Mesenchymal stem cell (in vitro differentiated cells and primary cell): ENCODE measurements at regions not wholly inside any gene's neighbourhood (a gene's known extent, or its start where the extent isn't known, plus 50 kb on each side); places are given as distances from the start of the nearest gene placed in this dataset.

Experiments used
- DNase-seq: peaks from one replicate; pipeline ENCODE4 v3.0.0-alpha.2; 2013
- H2AFZ ChIP-seq: one replicate; pipeline ENCODE4 v1.6.1; 2013; ENCODE audit warnings: low read depth, mild to moderate bottlenecking, control low read depth, inconsistent platforms, low read length, moderate library complexity
- H2AK5ac ChIP-seq: 2 replicates; pipeline ENCODE4 v1.6.1; 2013; ENCODE audit warnings: low read length, moderate library complexity, mild to moderate bottlenecking, inconsistent platforms; ENCODE audit not compliant: severe bottlenecking
- H2BK120ac ChIP-seq: one replicate; pipeline ENCODE4 v1.6.1; 2013; ENCODE audit warnings: low read depth, mild to moderate bottlenecking, inconsistent platforms, low read length, moderate library complexity
- H2BK12ac ChIP-seq, 2 experiments: one replicate each; pipeline ENCODE4 v1.6.1; 2013; ENCODE audit warnings: inconsistent platforms in 2 of 2, low read length in 2 of 2, mild to moderate bottlenecking in 2 of 2, moderate library complexity in 2 of 2, control low read depth in 1 of 2
- H2BK15ac ChIP-seq: one replicate; pipeline ENCODE4 v1.6.1; 2013; ENCODE audit warnings: mild to moderate bottlenecking, low read depth, inconsistent platforms; ENCODE audit not compliant: poor library complexity, severe bottlenecking
- H2BK5ac ChIP-seq: 2 replicates; pipeline ENCODE4 v1.6.1; 2013; ENCODE audit warnings: low read depth, mild to moderate bottlenecking, low read length, control low read depth, inconsistent platforms; ENCODE audit not compliant: poor library complexity, severe bottlenecking
- H3K14ac ChIP-seq, 2 experiments: one replicate each; pipeline ENCODE4 v1.6.1; 2013; ENCODE audit warnings: inconsistent platforms in 2 of 2, low read length in 2 of 2, control low read depth in 1 of 2, mild to moderate bottlenecking in 1 of 2, moderate library complexity in 1 of 2
- H3K18ac ChIP-seq, 2 experiments: one replicate each; pipeline ENCODE4 v1.6.1; 2013; ENCODE audit warnings: inconsistent platforms in 2 of 2, low read length in 2 of 2, control low read depth in 1 of 2, low read depth in 1 of 2, mild to moderate bottlenecking in 1 of 2
- H3K23ac ChIP-seq, 2 experiments: one replicate each; pipeline ENCODE4 v1.6.1; 2013; ENCODE audit warnings: inconsistent platforms in 2 of 2, low read length in 2 of 2, mild to moderate bottlenecking in 2 of 2, moderate library complexity in 2 of 2, control low read depth in 1 of 2
- H3K27ac ChIP-seq: 2 replicates; pipeline ENCODE4 v1.5.1; 2013; ENCODE audit warnings: mild to moderate bottlenecking, moderate library complexity, low read length, control low read depth, inconsistent platforms; ENCODE audit not compliant: poor library complexity, severe bottlenecking
- H3K27me3 ChIP-seq, 2 experiments: 2 replicates each; pipeline versions ENCODE4 v1.6.1 to v1.7.0; 2013; ENCODE audit warnings: low read length in 2 of 2, mild to moderate bottlenecking in 2 of 2, moderate library complexity in 2 of 2, control low read depth in 1 of 2, inconsistent platforms in 1 of 2; ENCODE audit not compliant: control insufficient read depth in 1 of 2, insufficient read depth in 1 of 2
- H3K36me3 ChIP-seq, 2 experiments: 2 replicates each; pipeline versions ENCODE4 v1.6.1 to v1.7.0; 2013; ENCODE audit warnings: low read length in 2 of 2, control low read depth in 1 of 2, inconsistent platforms in 1 of 2, low read depth in 1 of 2, mild to moderate bottlenecking in 1 of 2; ENCODE audit not compliant: insufficient read depth in 2 of 2, control insufficient read depth in 1 of 2
- H3K4ac ChIP-seq, 2 experiments: one replicate each; pipeline ENCODE4 v1.6.1; 2013; ENCODE audit warnings: inconsistent platforms in 2 of 2, low read length in 2 of 2, mild to moderate bottlenecking in 2 of 2, moderate library complexity in 2 of 2, control low read depth in 1 of 2, low read depth in 1 of 2
- H3K4me1 ChIP-seq: 2 replicates; pipeline ENCODE4 v1.6.1; 2013; ENCODE audit warnings: low read depth, low read length, control low read depth; ENCODE audit not compliant: control insufficient read depth, insufficient read depth
- H3K4me2 ChIP-seq: 2 replicates; pipeline ENCODE4 v1.6.1; 2013; ENCODE audit warnings: low read length, mild to moderate bottlenecking, inconsistent platforms; ENCODE audit not compliant: poor library complexity, severe bottlenecking
- H3K4me3 ChIP-seq, 2 experiments: 2 replicates each; pipeline versions ENCODE4 v1.5.1 to v1.7.0; 2013; ENCODE audit warnings: low read length in 2 of 2, mild to moderate bottlenecking in 2 of 2, control low read depth in 1 of 2, low read depth in 1 of 2; ENCODE audit not compliant: insufficient read depth in 1 of 2
- H3K79me1 ChIP-seq: replicated peaks from 2 replicates; pipeline ENCODE4 v1.6.1; 2013; ENCODE audit warnings: mild to moderate bottlenecking, control low read depth, low read length, inconsistent platforms; ENCODE audit not compliant: poor library complexity, severe bottlenecking
- H3K9ac ChIP-seq: 2 replicates; pipeline ENCODE4 v1.7.0; 2013; ENCODE audit warnings: mild to moderate bottlenecking, low read length, moderate library complexity
- H3K9me3 ChIP-seq: 2 replicates; pipeline ENCODE4 v1.7.0; 2013; ENCODE audit warnings: mild to moderate bottlenecking, low read length; ENCODE audit not compliant: control insufficient read depth
- H4K8ac ChIP-seq: one replicate; pipeline ENCODE4 v1.6.1; 2013; ENCODE audit warnings: inconsistent platforms, mild to moderate bottlenecking, low read length, moderate library complexity
- H4K91ac ChIP-seq: one replicate; pipeline ENCODE4 v1.6.1; 2013; ENCODE audit warnings: mild to moderate bottlenecking, low read length, inconsistent platforms
- WGBS: methylation state at CpG from one replicate; pipeline ENCODE4 v1.1.7; 2013; ENCODE audit warnings: mixed read lengths; 5-methylcytosine and 5-hydroxymethylcytosine counted together

DNA sequence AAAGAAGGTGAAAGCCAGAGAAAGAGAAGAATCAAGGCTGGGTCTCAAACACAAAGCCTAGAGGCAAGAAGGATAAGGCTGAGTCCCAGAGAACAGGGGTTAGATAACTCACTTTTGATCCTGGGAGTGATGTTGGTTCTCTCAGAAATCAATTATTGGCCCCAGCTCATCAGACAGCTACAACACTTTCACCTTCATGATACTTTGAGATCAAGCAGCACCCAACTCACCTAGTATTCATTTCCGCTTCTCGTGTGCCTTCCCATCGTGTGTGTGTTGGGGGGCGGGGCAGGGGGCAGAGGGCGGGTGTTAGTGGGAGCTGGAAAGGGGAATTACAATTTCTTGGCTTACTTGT lies 92.2 kb upstream of the RAD23B start:
- Histone ChIP-seq H3K27me3 (no peaks in the 10 kb centered on the region), H3K79me1 (no peaks in the 10 kb centered on the region), H3K9ac (no peak overlapping the region), H2AFZ (no peak overlapping the region), H3K27ac (no peak overlapping the region), H2BK5ac (no peak overlapping the region), H3K9me3 (no peaks in the 10 kb centered on the region), H3K4me1 (peaks cover 4% of the 10 kb centered on the region), H2BK12ac (no peak overlapping the region), H3K14ac (no peak overlapping the region), H2AK5ac (no peak overlapping the region), H4K91ac (no peak overlapping the region), H3K36me3 (no peaks in the 10 kb centered on the region), H3K4me2 (no peak overlapping the region), H4K8ac (no peak overlapping the region), H3K4me3 (no peak overlapping the region), H2BK15ac (no peak overlapping the region), H3K18ac (no peak overlapping the region), H3K23ac (no peak overlapping the region), H3K4ac (no peak overlapping the region), H2BK120ac (no peak overlapping the region)
- 88% methylated on average over 5 of the region's 5 CpGs for WGBS
- DNase-seq: no peak

DNA sequence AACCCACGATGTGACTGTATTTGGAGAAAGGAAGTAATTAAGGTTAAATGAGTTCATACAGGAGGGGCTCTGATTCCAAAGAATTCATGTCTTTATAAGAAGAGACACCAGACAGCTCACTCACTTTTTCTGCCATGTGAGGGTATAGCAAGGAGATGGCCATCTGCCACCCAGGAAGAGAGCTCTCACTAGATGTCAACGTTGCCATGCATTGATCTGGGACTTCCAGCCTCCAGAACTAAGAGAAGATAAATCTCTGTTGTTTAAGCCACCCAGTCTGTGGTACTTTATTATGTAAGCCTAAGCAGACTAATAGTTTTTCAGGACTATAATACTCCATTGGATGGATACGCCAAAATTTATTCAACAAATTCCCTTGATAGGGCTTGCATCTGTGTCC lies 89.8 kb upstream of the RAD23B start:
- H4K8ac ChIP-seq: no peak overlapping the region

DNA sequence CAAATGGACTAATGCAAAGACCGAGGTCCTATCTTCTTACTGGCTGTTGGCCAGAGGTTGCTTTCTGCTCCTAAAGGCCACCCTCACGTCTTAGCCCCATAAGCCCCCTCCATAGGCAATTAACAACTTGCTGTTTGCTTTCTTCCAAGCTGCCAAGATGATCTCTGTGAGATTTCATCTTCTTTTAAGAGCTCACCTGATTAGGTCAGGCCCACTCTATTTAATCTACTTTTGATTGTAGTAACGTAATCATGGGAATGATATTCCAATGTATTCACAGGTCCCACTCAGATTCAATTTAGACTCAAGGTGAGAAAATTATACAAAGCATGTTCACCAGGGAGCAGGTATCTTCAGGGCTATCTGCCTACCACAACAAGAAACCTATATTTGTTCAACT lies 84.4 kb upstream of the RAD23B start:
- Histone ChIP-seq H2AK5ac (no peak overlapping the region), H3K4me1 (no peaks in the 10 kb centered on the region), H3K27ac (no peak overlapping the region), H3K9me3 (no peaks in the 10 kb centered on the region), H3K9ac (no peak overlapping the region), H3K4ac (no peak overlapping the region), H4K8ac (no peak overlapping the region), H3K4me2 (no peak overlapping the region), H3K4me3 (no peak overlapping the region), H2BK15ac (no peak overlapping the region), H4K91ac (no peak overlapping the region), H2BK5ac (no peak overlapping the region), H3K27me3 (no peaks in the 10 kb centered on the region), H3K18ac (no peak overlapping the region), H3K36me3 (no peaks in the 10 kb centered on the region), H3K23ac (no peak overlapping the region), H3K14ac (no peak overlapping the region), H3K79me1 (no peaks in the 10 kb centered on the region), H2BK120ac (no peak overlapping the region), H2AFZ (no peak overlapping the region), H2BK12ac (no peak overlapping the region)
- 81% methylated on average over 3 of the region's 3 CpGs for WGBS
- DNase-seq: no peak

More for the DNA sequence above, 89.8 kb upstream of the RAD23B start:
- H3K23ac ChIP-seq: no peak overlapping the region
- H3K4me2 ChIP-seq: no peak overlapping the region
- H3K4me1 ChIP-seq: peaks cover 4% of the 10 kb centered on the region
- H3K79me1 ChIP-seq: no peaks in the 10 kb centered on the region
- H2AK5ac ChIP-seq: no peak overlapping the region
- H3K18ac ChIP-seq: no peak overlapping the region
- H2BK120ac ChIP-seq: no peak overlapping the region
- H3K4ac ChIP-seq: no peak overlapping the region
- no peak for DNase-seq
- no peak overlapping the region for H2BK5ac ChIP-seq
- no peak overlapping the region for H2BK15ac ChIP-seq
- H3K27ac ChIP-seq: no peak overlapping the region
- H2BK12ac ChIP-seq: no peak overlapping the region
- H4K91ac ChIP-seq: no peak overlapping the region
- H3K4me3 ChIP-seq: no peak overlapping the region
- no peaks in the 10 kb centered on the region for H3K36me3 ChIP-seq
- WGBS: 100% methylated on average over 1 of the region's 3 CpGs
- H3K27me3 ChIP-seq: no peaks in the 10 kb centered on the region
- H2AFZ ChIP-seq: no peak overlapping the region
- H3K9me3 ChIP-seq: no peaks in the 10 kb centered on the region
- H3K14ac ChIP-seq: no peak overlapping the region
- no peak overlapping the region for H3K9ac ChIP-seq

DNA sequence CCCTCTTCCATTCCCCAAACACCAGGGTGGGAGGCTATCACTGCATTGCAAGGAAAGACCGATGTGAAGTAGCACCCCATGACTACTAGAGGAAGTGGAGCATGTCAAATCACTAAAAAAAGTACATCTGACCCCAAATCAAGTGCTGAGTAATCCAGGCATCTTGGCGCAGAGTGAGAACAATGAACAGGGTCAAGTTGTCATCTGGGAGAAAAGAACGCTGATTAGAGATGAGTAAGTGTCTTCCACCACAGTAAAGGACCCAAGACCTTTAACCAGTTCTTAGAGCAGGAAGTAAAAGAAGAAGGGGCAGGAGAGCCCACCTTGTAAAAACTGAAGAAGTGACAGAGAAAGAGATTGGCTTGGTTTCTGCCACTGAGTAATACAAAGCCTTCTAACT lies 75.0 kb upstream of the RAD23B start:
- DNase-seq: no peak
- Histone ChIP-seq H2BK5ac (no peak overlapping the region), H3K4me3 (no peak overlapping the region), H4K8ac (no peak overlapping the region), H3K27me3 (no peaks in the 10 kb centered on the region), H3K36me3 (no peaks in the 10 kb centered on the region), H4K91ac (no peak overlapping the region), H3K79me1 (no peaks in the 10 kb centered on the region), H3K18ac (no peak overlapping the region), H3K23ac (no peak overlapping the region), H3K4me2 (no peak overlapping the region), H2AFZ (no peak overlapping the region), H2BK15ac (no peak overlapping the region), H2BK120ac (no peak overlapping the region), H3K14ac (no peak overlapping the region), H3K27ac (no peak overlapping the region), H2BK12ac (no peak overlapping the region), H3K4me1 (peaks cover 2% of the 10 kb centered on the region), H3K9me3 (no peaks in the 10 kb centered on the region), H3K9ac (no peak overlapping the region), H3K4ac (no peak overlapping the region), H2AK5ac (no peak overlapping the region)
- WGBS: 25% methylated on average over 2 of the region's 3 CpGs
